ENCODE measurements at regions not wholly inside any gene's neighbourhood (a gene's known extent, or its start where the extent isn't known, plus 50 kb on each side); places are given as distances from the start of the nearest gene placed in this dataset.

GRCh38 chr5:159697530-159697929, 218.8 kb upstream of the ADRA1B start:
- no peak for TF ChIP-seq CTCF (IDR thresholded peaks at IDR 0.05; ENCODE audit: insufficient read depth, low read length, severe bottlenecking)
- Histone ChIP-seq H3K4me3 (ENCODE audit: low read depth, low read length) (no peak overlapping the region), H3K36me3 (ENCODE audit: control insufficient read depth, insufficient read depth, low read length) (no peaks in the 10 kb centered on the region), H3K27me3 (ENCODE audit: control insufficient read depth, insufficient read depth, low read length) (no peaks in the 10 kb centered on the region)
- DNase-seq (ENCODE audit: low read depth), result peak; percentile 22
- no peak for FAIRE-seq

- TF ChIP-seq CTCF (IDR thresholded peaks at IDR 0.05; ENCODE audit: insufficient read depth, low read length, severe bottlenecking), result no peak
Measured at GRCh38 chr5:159698322-159698721, 218.0 kb upstream of the ADRA1B start.

GRCh38 chr5:159700016-159700415, 216.3 kb upstream of the ADRA1B start:
- FAIRE-seq, result no peak
- no peak for TF ChIP-seq CTCF (IDR thresholded peaks at IDR 0.05; ENCODE audit: insufficient read depth, low read length, severe bottlenecking)
- DNase-seq (ENCODE audit: low read depth), result peak; percentile 35
- H3K4me3 ChIP-seq (ENCODE audit: low read depth, low read length), result no peak overlapping the region
- H3K36me3 ChIP-seq (ENCODE audit: control insufficient read depth, insufficient read depth, low read length), result no peaks in the 10 kb centered on the region
- H3K27me3 ChIP-seq (ENCODE audit: control insufficient read depth, insufficient read depth, low read length), result no peaks in the 10 kb centered on the region

More at GRCh38 chr5:159698322-159698721, 218.0 kb upstream of the ADRA1B start:
- FAIRE-seq (no peak), DNase-seq (ENCODE audit: low read depth) (no peak)
- no peaks in the 10 kb centered on the region for H3K27me3 ChIP-seq (ENCODE audit: control insufficient read depth, insufficient read depth, low read length)
- H3K4me3 ChIP-seq (ENCODE audit: low read depth, low read length), result no peak overlapping the region
- no peaks in the 10 kb centered on the region for H3K36me3 ChIP-seq (ENCODE audit: control insufficient read depth, insufficient read depth, low read length)

GRCh38 chr5:159702301-159702700, 214.0 kb upstream of the ADRA1B start:
- no peaks in the 10 kb centered on the region for H3K27me3 ChIP-seq (ENCODE audit: control insufficient read depth, insufficient read depth, low read length)
- H3K36me3 ChIP-seq (ENCODE audit: control insufficient read depth, insufficient read depth, low read length), result no peaks in the 10 kb centered on the region
- no peak overlapping the region for H3K4me3 ChIP-seq (ENCODE audit: low read depth, low read length)
- FAIRE-seq (no peak), DNase-seq (ENCODE audit: low read depth) (no peak)
- TF ChIP-seq CTCF (IDR thresholded peaks at IDR 0.05; ENCODE audit: insufficient read depth, low read length, severe bottlenecking), result no peak

- Histone ChIP-seq H3K27me3 (ENCODE audit: control insufficient read depth, insufficient read depth, low read length) (no peaks in the 10 kb centered on the region), H3K4me3 (ENCODE audit: low read depth, low read length) (no peak overlapping the region), H3K36me3 (ENCODE audit: control insufficient read depth, insufficient read depth, low read length) (no peaks in the 10 kb centered on the region)
- TF ChIP-seq CTCF (IDR thresholded peaks at IDR 0.05; ENCODE audit: insufficient read depth, low read length, severe bottlenecking), result no peak
- DNase-seq (ENCODE audit: low read depth) (no peak), FAIRE-seq (no peak)
Measured at GRCh38 chr5:159702826-159703225, 213.5 kb upstream of the ADRA1B start.

GRCh38 chr5:159704160-159704559, 212.1 kb upstream of the ADRA1B start:
- Histone ChIP-seq H3K27me3 (ENCODE audit: control insufficient read depth, insufficient read depth, low read length) (no peaks in the 10 kb centered on the region), H3K36me3 (ENCODE audit: control insufficient read depth, insufficient read depth, low read length) (no peaks in the 10 kb centered on the region), H3K4me3 (ENCODE audit: low read depth, low read length) (no peak overlapping the region)
- no peak for FAIRE-seq
- TF ChIP-seq CTCF (IDR thresholded peaks at IDR 0.05; ENCODE audit: insufficient read depth, low read length, severe bottlenecking), result no peak
- no peak for DNase-seq (ENCODE audit: low read depth)

All from bronchial epithelial cell (primary cell).